ENCODE measurements at regions not wholly inside any gene's neighbourhood (a gene's known extent, or its start where the extent isn't known, plus 50 kb on each side); places are given as distances from the start of the nearest gene placed in this dataset.
"Not testable (repeated sequence)": the region's sequence is repeated elsewhere in the genome, so short reads cannot be mapped to it uniquely, and the experiment has no call there.

DNA sequence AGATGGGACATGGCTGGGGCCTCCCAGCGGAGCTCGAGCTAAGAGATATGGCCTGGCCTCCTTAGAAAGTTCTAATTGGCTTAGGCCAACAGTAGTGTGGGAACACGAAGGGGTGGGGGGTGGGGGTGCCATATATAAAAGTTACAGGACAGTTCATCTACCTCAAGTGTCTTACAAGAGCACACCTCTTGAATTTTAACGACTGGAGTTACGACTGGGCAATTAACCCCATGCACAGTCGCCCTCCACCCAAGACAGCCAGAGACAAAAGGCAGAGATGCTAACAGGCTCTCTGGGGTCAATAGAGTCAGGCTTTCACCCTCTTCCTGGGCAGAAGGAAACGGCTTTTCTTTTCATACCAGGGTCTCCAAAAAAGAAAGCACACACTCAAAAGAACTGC is 302.2 kb downstream of the BCOR start:
- Histone ChIP-seq H3K9me2 (replicated peaks; ENCODE audit: insufficient read depth, low read length) (no peaks in the 10 kb centered on the region), H4K20me1 (ENCODE audit: low read depth, low read length) (no peaks in the 10 kb centered on the region), H3K36me3 (ENCODE audit: low read length) (no peaks in the 10 kb centered on the region), H3K79me2 (ENCODE audit: insufficient read depth, low read length) (no peaks in the 10 kb centered on the region), H3K4me2 (ENCODE audit: low read depth, low read length, poor library complexity, severe bottlenecking) (no peak overlapping the region), H3K9ac (ENCODE audit: low read length) (no peak overlapping the region), H3K9me3 (ENCODE audit: insufficient read depth, low read length) (no peaks in the 10 kb centered on the region), H3K27me3 (ENCODE audit: low read length) (no peaks in the 10 kb centered on the region), H2AFZ (ENCODE audit: low read depth, low read length, severe bottlenecking) (no peak overlapping the region), H3F3A (ENCODE audit: insufficient read depth) (no peaks in the 10 kb centered on the region), H3K4me3 (ENCODE audit: insufficient read depth, low read length, poor library complexity, severe bottlenecking) (no peak overlapping the region), H3K27ac (ENCODE audit: low read depth, low read length) (no peak overlapping the region)
- TF ChIP-seq EZH2phosphoT487 (conservative IDR thresholded peaks at IDR 0.05; ENCODE audit: low read length), result no peak
- TF ChIP-seq, protein P1, sequence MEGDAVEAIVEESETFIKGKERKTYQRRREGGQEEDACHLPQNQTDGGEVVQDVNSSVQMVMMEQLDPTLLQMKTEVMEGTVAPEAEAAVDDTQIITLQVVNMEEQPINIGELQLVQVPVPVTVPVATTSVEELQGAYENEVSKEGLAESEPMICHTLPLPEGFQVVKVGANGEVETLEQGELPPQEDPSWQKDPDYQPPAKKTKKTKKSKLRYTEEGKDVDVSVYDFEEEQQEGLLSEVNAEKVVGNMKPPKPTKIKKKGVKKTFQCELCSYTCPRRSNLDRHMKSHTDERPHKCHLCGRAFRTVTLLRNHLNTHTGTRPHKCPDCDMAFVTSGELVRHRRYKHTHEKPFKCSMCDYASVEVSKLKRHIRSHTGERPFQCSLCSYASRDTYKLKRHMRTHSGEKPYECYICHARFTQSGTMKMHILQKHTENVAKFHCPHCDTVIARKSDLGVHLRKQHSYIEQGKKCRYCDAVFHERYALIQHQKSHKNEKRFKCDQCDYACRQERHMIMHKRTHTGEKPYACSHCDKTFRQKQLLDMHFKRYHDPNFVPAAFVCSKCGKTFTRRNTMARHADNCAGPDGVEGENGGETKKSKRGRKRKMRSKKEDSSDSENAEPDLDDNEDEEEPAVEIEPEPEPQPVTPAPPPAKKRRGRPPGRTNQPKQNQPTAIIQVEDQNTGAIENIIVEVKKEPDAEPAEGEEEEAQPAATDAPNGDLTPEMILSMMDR (IDR thresholded peaks at IDR 0.05; ENCODE audit: insufficient read depth, low read length, poor library complexity, severe bottlenecking), result no peak

DNA sequence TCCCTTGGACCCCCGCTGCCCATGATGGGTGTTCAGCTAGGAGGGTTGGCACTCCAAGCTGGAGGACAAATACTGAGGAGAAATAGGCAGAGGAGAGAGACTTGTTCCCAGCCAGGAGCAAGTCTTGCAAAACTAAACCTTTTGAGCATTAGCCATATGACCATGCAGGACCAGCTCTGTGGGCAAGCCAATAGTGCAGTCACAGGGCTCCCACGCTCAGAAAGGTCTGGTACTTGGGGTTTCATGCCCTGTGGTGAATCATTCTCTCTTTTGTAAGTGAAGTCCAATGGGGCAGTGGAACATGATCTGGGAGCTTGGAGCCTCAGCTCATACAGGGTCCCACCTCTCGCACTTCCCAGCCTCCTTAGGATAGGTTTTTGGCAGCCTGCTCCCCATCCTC is 300.9 kb downstream of the BCOR start:
- Histone ChIP-seq H3K27me3 (ENCODE audit: low read length) (no peaks in the 10 kb centered on the region), H3K4me3 (ENCODE audit: insufficient read depth, low read length, poor library complexity, severe bottlenecking) (no peak overlapping the region), H4K20me1 (ENCODE audit: low read depth, low read length) (no peaks in the 10 kb centered on the region), H3K27ac (ENCODE audit: low read depth, low read length) (no peak overlapping the region), H3K79me2 (ENCODE audit: insufficient read depth, low read length) (no peaks in the 10 kb centered on the region), H3K9ac (ENCODE audit: low read length) (no peak overlapping the region), H3K36me3 (ENCODE audit: low read length) (no peaks in the 10 kb centered on the region), H2AFZ (ENCODE audit: low read depth, low read length, severe bottlenecking) (no peak overlapping the region), H3F3A (ENCODE audit: insufficient read depth) (no peaks in the 10 kb centered on the region), H3K4me2 (ENCODE audit: low read depth, low read length, poor library complexity, severe bottlenecking) (no peak overlapping the region), H3K9me2 (replicated peaks; ENCODE audit: insufficient read depth, low read length) (no peaks in the 10 kb centered on the region), H3K9me3 (ENCODE audit: insufficient read depth, low read length) (no peaks in the 10 kb centered on the region)
- TF ChIP-seq, protein P1 (IDR thresholded peaks at IDR 0.05; ENCODE audit: insufficient read depth, low read length, poor library complexity, severe bottlenecking), result no peak
- no peak for TF ChIP-seq EZH2phosphoT487 (conservative IDR thresholded peaks at IDR 0.05; ENCODE audit: low read length)

DNA sequence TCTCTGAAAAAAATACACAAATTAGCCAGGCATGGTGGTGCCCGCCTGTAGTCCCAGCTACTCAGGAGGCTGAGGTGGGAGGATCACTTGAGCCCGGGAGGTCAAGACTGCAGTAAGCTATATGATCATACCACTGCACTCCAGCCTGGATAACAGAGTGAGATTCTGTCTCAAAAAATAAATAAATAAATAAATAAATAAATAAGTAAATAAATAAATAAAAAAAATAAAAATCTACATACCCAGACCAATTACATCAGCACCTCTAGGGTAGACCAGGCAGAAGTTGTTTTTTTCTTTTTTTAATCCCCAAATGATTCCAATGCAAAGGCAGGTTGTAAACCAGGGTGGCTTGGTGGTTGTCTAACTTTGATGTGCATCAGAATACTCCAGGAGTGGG is 299.3 kb downstream of the BCOR start:
- H4K20me1 ChIP-seq (ENCODE audit: low read depth, low read length); H3K9me3 ChIP-seq (ENCODE audit: insufficient read depth, low read length); H3K27ac ChIP-seq (ENCODE audit: low read depth, low read length); H3K4me3 ChIP-seq (ENCODE audit: insufficient read depth, low read length, poor library complexity, severe bottlenecking); H3K79me2 ChIP-seq (ENCODE audit: insufficient read depth, low read length); H3K9me2 ChIP-seq (replicated peaks; ENCODE audit: insufficient read depth, low read length); H3K27me3 ChIP-seq (ENCODE audit: low read length); H3K4me2 ChIP-seq (ENCODE audit: low read depth, low read length, poor library complexity, severe bottlenecking); H2AFZ ChIP-seq (ENCODE audit: low read depth, low read length, severe bottlenecking); H3K9ac ChIP-seq (ENCODE audit: low read length); H3K36me3 ChIP-seq (ENCODE audit: low read length); H3F3A ChIP-seq (ENCODE audit: insufficient read depth): not testable (repeated sequence)

DNA sequence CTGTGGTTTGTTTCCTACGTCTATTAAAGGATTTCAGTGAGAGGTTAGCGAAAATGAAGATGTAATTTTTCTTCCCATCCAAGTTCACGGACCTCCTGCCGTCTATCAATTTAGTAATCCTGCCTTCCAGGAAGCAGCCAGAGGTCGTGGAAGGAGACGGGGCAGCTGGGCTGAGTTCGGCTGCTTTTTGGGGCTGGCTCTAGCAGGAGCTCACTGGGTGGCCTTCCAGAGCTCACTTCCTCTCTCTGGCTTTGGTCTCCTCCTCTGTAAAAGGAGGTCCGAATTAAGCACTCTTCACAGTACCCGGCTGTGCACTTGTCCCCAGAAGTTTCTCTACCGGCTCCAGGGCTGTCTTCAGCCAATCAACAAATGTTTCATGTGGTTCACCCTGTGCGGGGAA is 295.4 kb downstream of the BCOR start:
- H3K4me2 ChIP-seq (ENCODE audit: low read depth, low read length, poor library complexity, severe bottlenecking), result no peak overlapping the region
- H3K9me3 ChIP-seq (ENCODE audit: insufficient read depth, low read length), result no peaks in the 10 kb centered on the region
- H3K36me3 ChIP-seq (ENCODE audit: low read length), result no peaks in the 10 kb centered on the region
- no peak overlapping the region for H3K4me3 ChIP-seq (ENCODE audit: insufficient read depth, low read length, poor library complexity, severe bottlenecking)
- H3K79me2 ChIP-seq (ENCODE audit: insufficient read depth, low read length), result no peaks in the 10 kb centered on the region
- H3K27ac ChIP-seq (ENCODE audit: low read depth, low read length), result no peak overlapping the region
- no peak overlapping the region for H2AFZ ChIP-seq (ENCODE audit: low read depth, low read length, severe bottlenecking)
- no peaks in the 10 kb centered on the region for H3F3A ChIP-seq (ENCODE audit: insufficient read depth)
- no peaks in the 10 kb centered on the region for H3K27me3 ChIP-seq (ENCODE audit: low read length)
- no peaks in the 10 kb centered on the region for H3K9me2 ChIP-seq (replicated peaks; ENCODE audit: insufficient read depth, low read length)
- H3K9ac ChIP-seq (ENCODE audit: low read length), result no peak overlapping the region
- no peaks in the 10 kb centered on the region for H4K20me1 ChIP-seq (ENCODE audit: low read depth, low read length)
- TF ChIP-seq, protein P1 (IDR thresholded peaks at IDR 0.05; ENCODE audit: insufficient read depth, low read length, poor library complexity, severe bottlenecking), result no peak
- no peak for TF ChIP-seq EZH2phosphoT487 (conservative IDR thresholded peaks at IDR 0.05; ENCODE audit: low read length)
